ENCODE measurements at regions not wholly inside any gene's neighbourhood (a gene's known extent, or its start where the extent isn't known, plus 50 kb on each side); places are given as distances from the start of the nearest gene placed in this dataset.
A peak's percentile ranks its signal among the peaks of the same experiment; 100 is the strongest.

DNA sequence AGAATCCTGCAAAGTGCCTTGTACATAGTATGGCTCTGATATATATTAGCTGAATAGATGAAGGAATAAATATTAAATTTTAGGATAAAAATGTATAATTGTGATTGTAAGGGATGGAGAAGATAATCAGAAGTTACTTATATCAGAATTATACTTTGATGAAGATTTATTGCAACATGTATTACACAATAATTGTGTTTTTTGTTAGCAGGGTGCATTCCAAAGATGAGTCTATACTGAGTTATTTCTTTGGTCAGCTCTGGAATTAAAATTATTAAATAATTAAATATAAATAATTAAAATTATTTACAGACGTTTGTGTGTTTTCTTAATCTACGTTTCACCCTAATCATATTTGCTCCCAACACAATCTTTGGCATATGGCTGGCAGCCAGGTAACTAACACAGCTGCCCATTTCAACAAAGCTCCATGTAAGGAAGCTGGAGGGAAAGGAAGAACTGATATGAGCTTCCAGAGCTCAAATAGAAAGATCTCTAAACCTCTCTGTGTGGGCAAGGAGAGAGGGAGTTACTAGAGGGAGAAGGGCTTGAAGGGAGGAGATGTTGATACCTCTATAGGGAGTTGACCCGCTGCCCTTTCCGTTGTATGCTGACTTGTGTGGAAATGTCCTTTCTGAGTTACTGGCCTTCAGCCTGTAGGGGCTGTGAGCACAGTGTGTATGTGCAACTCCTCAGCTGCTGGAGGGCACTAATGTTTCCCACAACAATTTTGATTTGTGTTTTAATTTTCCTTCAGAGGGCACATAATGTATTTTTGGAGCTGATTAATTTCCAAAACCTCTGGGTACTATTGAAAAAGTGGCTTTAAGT is 403.4 kb downstream of the MAN2A1 start:
- Histone ChIP-seq H2AK9ac (replicated peaks; ENCODE audit: low read depth, low read length, poor library complexity) (no peak overlapping the region), H3K23ac (ENCODE audit: low read depth, low read length) (no peak overlapping the region), H2AFZ (replicated peaks; ENCODE audit: low read length, poor library complexity) (no peak overlapping the region), H3K56ac (ENCODE audit: extremely low read depth, insufficient read depth, low read length) (no peak overlapping the region), H4K20me1 (ENCODE audit: insufficient read depth, low read length) (no peaks in the 10 kb centered on the region), H2AK5ac (ENCODE audit: low read depth, low read length) (no peak overlapping the region), H2BK20ac (ENCODE audit: low read depth, low read length) (no peak overlapping the region), H3K9me3 (ENCODE audit: control insufficient read depth, insufficient read depth, low read length) (no peaks in the 10 kb centered on the region), H3K9me1 (ENCODE audit: insufficient read depth, low read length) (no peaks in the 10 kb centered on the region), H2BK120ac (ENCODE audit: low read depth, low read length) (no peak overlapping the region), H3K4me2 (ENCODE audit: low read depth, low read length) (no peak overlapping the region), H3K27me3 (ENCODE audit: control insufficient read depth, insufficient read depth, low read length) (no peaks in the 10 kb centered on the region), H2BK15ac (ENCODE audit: low read depth, low read length) (no peak overlapping the region), H3K14ac (replicated peaks; ENCODE audit: low read depth, low read length) (no peak overlapping the region), H2BK5ac (ENCODE audit: low read depth, low read length, poor library complexity, severe bottlenecking) (no peak overlapping the region), H3K18ac (ENCODE audit: low read depth, low read length) (no peak overlapping the region), H3K4me3 (ENCODE audit: insufficient read depth, low read depth, low read length) (no peak overlapping the region), H3K79me1 (ENCODE audit: low read depth in 1 of 2, low read length in 2 of 2) (no peaks in the 10 kb centered on the region), H4K8ac (ENCODE audit: low read depth in 2 of 2, low read length in 2 of 2) (no peak overlapping the region), H3K9ac (ENCODE audit: low read depth, low read length) (no peak overlapping the region), H4K91ac (ENCODE audit: insufficient read depth, low read depth, low read length) (no peak overlapping the region), H3K4me1 (ENCODE audit: control insufficient read depth, insufficient read depth, low read length) (no peaks in the 10 kb centered on the region), H3K36me3 (ENCODE audit: control insufficient read depth, insufficient read depth, low read length) (no peaks in the 10 kb centered on the region), H3K4ac (ENCODE audit: low read depth, low read length) (no peak overlapping the region), H3K27ac (ENCODE audit: insufficient read depth, low read length) (no peak overlapping the region), H4K5ac (ENCODE audit: low read depth, low read length) (no peak overlapping the region)
- ATAC-seq (ENCODE audit: low read depth), result no peak
- no TSS peak for BruUV-seq (replicated peaks)
- ChIA-PET CTCF (no interaction called here), POLR2A (ENCODE audit: unreplicated experiment) (no interaction called here)
- dilution Hi-C loops (cut with HindIII; ENCODE audit: low sequenced_read_pairs, unreplicated experiment) (no loop called here), in situ Hi-C loops (cut with MboI; ENCODE audit: low sequenced_read_pairs) (no loop called here), intact Hi-C loops (cut with micrococcal nuclease) (no loop called here)
- no peak for DNase-seq
- TF ChIP-seq CEBPB (IDR thresholded peaks at IDR 0.05; ENCODE audit: low read depth, low read length) (peak; percentile 37; the same call in 1 of the 2 replicates), NFE2L2 (IDR thresholded peaks at IDR 0.05; ENCODE audit: low read depth, low read length) (no peak)
- no CpG with 5 or more reads among the region's 4 CpGs for WGBS, 2 experiments (ENCODE audit: extremely low coverage in 2 of 2, insufficient read length in 1 of 2)

Measured in IMR-90 (cell line).